CD14-positive monocyte (primary cell): ENCODE measurements at regions not wholly inside any gene's neighbourhood (a gene's known extent, or its start where the extent isn't known, plus 50 kb on each side); places are given as distances from the start of the nearest gene placed in this dataset.

Source experiments
- DNase-seq, 3 donors: peaks; one replicate each; pipeline ENCODE4 v3.0.0-alpha.2; 2011 to 2022
- H2AFZ ChIP-seq: 2 replicates; pipeline ENCODE4 v1.6.0; 2012; ENCODE audit warnings: mild to moderate bottlenecking, low read depth, low read length, inconsistent platforms; ENCODE audit not compliant: insufficient read depth, poor library complexity, severe bottlenecking
- H3K27ac ChIP-seq, 2 donors: 1 replicate in 1 of 2; 2 replicates in 1 of 2; pipeline ENCODE4 v1.5.1; 2012 to 2013; ENCODE audit warnings: low read length in 2 of 2, control low read depth in 1 of 2, inconsistent platforms in 1 of 2, low read depth in 1 of 2, mild to moderate bottlenecking in 1 of 2
- H3K27me3 ChIP-seq, 2 donors: one replicate each; pipeline versions ENCODE4 v1.6.0 to v1.6.1; 2011 to 2013; ENCODE audit warnings: low read length in 2 of 2; ENCODE audit not compliant: control insufficient read depth in 2 of 2, insufficient read depth in 2 of 2
- H3K36me3 ChIP-seq, 2 donors: replicated peaks in 1 of 2; 1 replicate in 1 of 2; 2 replicates in 1 of 2; pipeline versions ENCODE4 v1.5.1 to v1.6.1; 2012 to 2013; ENCODE audit warnings: low read length in 2 of 2, control low read depth in 1 of 2, inconsistent platforms in 1 of 2, mild to moderate bottlenecking in 1 of 2; ENCODE audit not compliant: insufficient read depth in 2 of 2, control insufficient read depth in 1 of 2
- H3K4me1 ChIP-seq, 2 donors: 1 replicate in 1 of 2; 2 replicates in 1 of 2; pipeline versions ENCODE4 v1.5.1 to v1.6.1; 2012 to 2013; ENCODE audit warnings: low read length in 2 of 2, control low read depth in 1 of 2, inconsistent platforms in 1 of 2, mild to moderate bottlenecking in 1 of 2, moderate library complexity in 1 of 2; ENCODE audit not compliant: insufficient read depth in 2 of 2, control insufficient read depth in 1 of 2
- H3K4me2 ChIP-seq: replicated peaks from 2 replicates; pipeline ENCODE3; 2012; ENCODE audit warnings: low read length, moderate library complexity, mild to moderate bottlenecking; ENCODE audit not compliant: poor library complexity, severe bottlenecking; ENCODE audit errors: extremely low read depth
- H3K4me3 ChIP-seq, 3 experiments: fragments of 200-600 bp in 1 of 3; sonication (generic) in 1 of 3; replicated peaks in 1 of 3; 1 replicate in 2 of 3; 2 replicates in 1 of 3; pipeline ENCODE4 v1.5.1; 2011 to 2013; ENCODE audit warnings: low read length in 3 of 3, mild to moderate bottlenecking in 3 of 3, control low read depth in 2 of 3, low read depth in 2 of 3, inconsistent platforms in 1 of 3, moderate library complexity in 1 of 3
- H3K79me2 ChIP-seq: 2 replicates; pipeline ENCODE4 v1.6.0; 2012; ENCODE audit warnings: mild to moderate bottlenecking, control low read depth, inconsistent platforms, low read length, moderate library complexity; ENCODE audit not compliant: insufficient read depth
- H3K9ac ChIP-seq: 2 replicates; pipeline ENCODE4 v1.6.0; 2017; ENCODE audit warnings: low read length, mild to moderate bottlenecking; ENCODE audit not compliant: insufficient read depth, poor library complexity, severe bottlenecking
- H3K9me3 ChIP-seq, 2 donors: replicated peaks in 1 of 2; 1 replicate in 1 of 2; 2 replicates in 1 of 2; pipeline versions ENCODE4 v1.5.1 to v1.6.1; 2012 to 2013; ENCODE audit warnings: low read length in 2 of 2, control low read depth in 1 of 2; ENCODE audit not compliant: control insufficient read depth in 1 of 2, insufficient read depth in 1 of 2
- H4K20me1 ChIP-seq: 2 replicates; pipeline ENCODE4 v1.6.0; 2012; ENCODE audit warnings: mild to moderate bottlenecking, low read length, control low read depth, moderate library complexity; ENCODE audit not compliant: insufficient read depth
- H3K27ac Mint-ChIP-seq, 7 donors: one replicate each; pipeline ENCODE4 v1.8.0; 2020; ENCODE audit warnings: mild to moderate bottlenecking in 7 of 7, mixed read lengths in 7 of 7, moderate library complexity in 6 of 7, inconsistent platforms in 2 of 7
- H3K27me3 Mint-ChIP-seq, 3 donors: one replicate each; pipeline ENCODE4 v1.8.0; 2021 to 2022; ENCODE audit warnings: low read depth in 3 of 3, mild to moderate bottlenecking in 3 of 3, mixed read lengths in 3 of 3, moderate library complexity in 3 of 3, inconsistent platforms in 1 of 3
- H3K36me3 Mint-ChIP-seq, 2 donors: one replicate each; pipeline ENCODE4 v1.8.0; 2020; ENCODE audit warnings: mixed read lengths in 2 of 2, inconsistent platforms in 1 of 2, mild to moderate bottlenecking in 1 of 2
- H3K4me1 Mint-ChIP-seq: one replicate; pipeline ENCODE4 v1.8.0; 2020; ENCODE audit warnings: mild to moderate bottlenecking, mixed read lengths
- H3K4me3 Mint-ChIP-seq, 2 donors: one replicate each; pipeline ENCODE4 v1.8.0; 2020; ENCODE audit warnings: mild to moderate bottlenecking in 2 of 2, mixed read lengths in 2 of 2, moderate library complexity in 1 of 2
- H3K9me3 Mint-ChIP-seq, 7 donors: one replicate each; pipeline ENCODE4 v1.8.0; 2020 to 2022; ENCODE audit warnings: mixed read lengths in 7 of 7, mild to moderate bottlenecking in 6 of 7, moderate library complexity in 6 of 7, inconsistent platforms in 2 of 7
- CTCF ChIP-seq: fragments of 200-600 bp; IDR thresholded peaks from one replicate; pipeline ENCODE4 v1.8.0; 2022; ENCODE audit warnings: antibody characterized with exemption, mild to moderate bottlenecking
- WGBS: methylation state at CpG from one replicate; pipeline ENCODE4 v1.1.5; 2013; ENCODE audit warnings: missing lambda C conversion rate; ENCODE audit not compliant: insufficient coverage; 5-methylcytosine and 5-hydroxymethylcytosine counted together
- intact Hi-C, 2 donors: fragments of 100-400 bp; cut with micrococcal nuclease; formaldehyde crosslinking; loops; one replicate each; pipeline versions ENCODE4 v1.15.0 to v1.15.1; 2023

- no peak overlapping the region for H3K4me3 ChIP-seq
- WGBS: 94% methylated on average over 5 of the region's 6 CpGs
- no peaks in the 10 kb centered on the region for H4K20me1 ChIP-seq
- H3K4me1 ChIP-seq: no peaks in the 10 kb centered on the region
- no peak overlapping the region for H3K9ac ChIP-seq
- Mint-ChIP-seq H3K27ac (no peak overlapping the region), H3K36me3 (no peaks in the 10 kb centered on the region), H3K4me1 (no peaks in the 10 kb centered on the region), H3K9me3 (peaks cover 0 to 3% (median 1%) of the 10 kb centered on the region in 7 donors), H3K4me3 (no peak overlapping the region), H3K27me3 (peaks cover 2 to 4% (median 2%) of the 10 kb centered on the region in 3 donors)
- intact Hi-C loops: no loop called here
- H3K27ac ChIP-seq: no peak overlapping the region
- no peaks in the 10 kb centered on the region for H3K36me3 ChIP-seq
- no peak overlapping the region for H2AFZ ChIP-seq
- H3K9me3 ChIP-seq: no peaks in the 10 kb centered on the region
- H3K4me2 ChIP-seq: no peak overlapping the region
- no peaks in the 10 kb centered on the region for H3K79me2 ChIP-seq
- peaks cover 0 to 5% of the 10 kb centered on the region in 2 donors for H3K27me3 ChIP-seq
- TF ChIP-seq CTCF: no peak
- no peak for DNase-seq
Observed at GRCh38 chr1:38738207-38738606, 121.4 kb downstream of the RRAGC start.

- Histone ChIP-seq H4K20me1 (no peaks in the 10 kb centered on the region), H3K4me2 (no peak overlapping the region), H3K4me3 (no peak overlapping the region), H3K27ac (no peak overlapping the region), H3K27me3 (peaks cover 0 to 7% of the 10 kb centered on the region in 2 donors), H3K79me2 (no peaks in the 10 kb centered on the region), H3K9ac (no peak overlapping the region), H3K9me3 (no peaks in the 10 kb centered on the region), H3K4me1 (no peaks in the 10 kb centered on the region), H3K36me3 (no peaks in the 10 kb centered on the region), H2AFZ (no peak overlapping the region)
- peaks cover 0 to 3% (median 1%) of the 10 kb centered on the region in 7 donors for H3K9me3 Mint-ChIP-seq
- H3K4me3 Mint-ChIP-seq: no peak overlapping the region
- no peaks in the 10 kb centered on the region for H3K4me1 Mint-ChIP-seq
- TF ChIP-seq CTCF: no peak
- H3K27me3 Mint-ChIP-seq: peaks cover 6 to 15% (median 8%) of the 10 kb centered on the region in 3 donors
- H3K27ac Mint-ChIP-seq: no peak overlapping the region
- intact Hi-C loops: no loop called here
- H3K36me3 Mint-ChIP-seq: no peaks in the 10 kb centered on the region
- DNase-seq: no peak
- WGBS: no CpG with 5 or more reads among the region's 1 CpG
Observed at GRCh38 chr1:38736399-38736798, 123.2 kb downstream of the RRAGC start.
